ENCODE measurements at regions not wholly inside any gene's neighbourhood (a gene's known extent, or its start where the extent isn't known, plus 50 kb on each side); places are given as distances from the start of the nearest gene placed in this dataset.

DNA sequence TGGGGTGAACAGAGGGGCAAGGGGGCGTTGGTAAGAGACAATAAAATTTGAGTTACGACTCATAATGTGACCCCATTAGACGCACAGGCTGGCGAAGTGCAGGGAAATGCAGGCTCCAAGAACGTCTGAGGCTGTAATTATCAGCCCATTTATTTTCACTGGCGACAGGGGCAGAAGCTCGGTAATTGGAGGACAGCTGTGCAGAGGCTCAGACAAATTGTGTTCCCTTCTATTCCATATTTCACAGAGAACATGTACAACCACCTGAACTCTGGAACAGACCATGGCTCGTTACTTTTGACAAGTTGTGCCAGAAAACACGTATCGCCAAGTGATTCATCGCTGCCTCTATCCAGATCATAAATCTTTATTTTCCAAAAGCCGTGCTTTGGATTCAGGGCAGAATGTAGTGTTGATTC, 137.3 kb upstream of the FRMD4A start:
- no peak for DNase-seq (ENCODE audit: low read depth)

- DNase-seq (ENCODE audit: low read depth) = no peak
Observed at GRCh38 chr10:14466257-14466656, 135.5 kb upstream of the FRMD4A start.

DNA sequence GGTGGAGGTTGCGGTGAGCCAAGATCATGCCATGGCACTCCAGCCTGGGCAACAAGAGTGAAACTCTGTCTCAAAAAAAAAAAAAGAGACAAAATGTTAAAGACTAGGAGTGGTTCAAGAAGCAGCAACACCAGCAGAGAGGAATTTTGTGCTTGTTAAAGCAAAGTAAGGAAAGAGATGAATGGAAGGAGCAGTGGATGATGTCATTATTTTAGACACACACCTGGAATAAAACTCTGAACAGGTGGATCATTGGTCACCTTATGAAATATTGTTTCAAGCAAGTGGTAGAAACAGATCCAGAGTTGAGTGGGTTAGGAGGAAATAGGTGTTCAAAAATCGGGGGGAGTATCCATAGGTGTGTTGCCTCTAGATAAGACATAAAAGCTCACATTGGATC, 129.7 kb upstream of the FRMD4A start:
- DNase-seq (ENCODE audit: low read depth) = no peak

- no peak for DNase-seq (ENCODE audit: low read depth)
Observed at GRCh38 chr10:14459665-14460064, 128.9 kb upstream of the FRMD4A start.

GRCh38 chr10:14456870-14457266, 126.1 kb upstream of the FRMD4A start:
- DNase-seq (ENCODE audit: low read depth) = no peak

DNA sequence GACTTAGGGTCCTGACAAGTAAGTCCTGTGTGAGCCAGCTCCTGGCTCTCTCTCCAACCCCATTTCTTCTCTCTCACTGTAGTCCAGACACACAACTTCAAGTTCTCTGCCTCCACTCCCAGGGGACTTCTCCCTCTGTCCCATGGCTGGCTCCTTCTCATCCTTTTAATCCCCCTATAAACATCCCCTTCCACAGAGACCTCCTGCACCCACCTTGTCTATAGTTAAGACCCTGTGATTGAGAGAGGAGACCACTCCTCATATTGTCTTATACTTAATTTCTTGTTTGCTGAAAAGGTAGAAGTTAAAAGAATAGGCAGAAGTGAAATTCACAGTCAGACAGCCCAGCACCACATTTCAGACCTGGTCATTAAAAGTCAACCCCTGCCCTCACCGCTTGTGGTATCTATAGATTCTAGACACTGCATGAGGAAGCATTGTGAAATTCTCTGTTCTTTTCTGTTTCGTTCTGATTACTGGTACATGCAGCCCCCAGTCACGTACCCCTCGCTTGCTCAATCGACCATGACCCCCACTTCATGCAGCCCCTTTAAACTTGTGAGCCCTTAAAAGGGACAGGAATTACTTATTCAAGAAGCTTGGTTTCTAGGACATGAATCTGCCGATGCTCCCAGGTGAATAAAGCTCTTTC, 125.6 kb upstream of the FRMD4A start:
- DNase-seq (ENCODE audit: low read depth) = no peak

DNA sequence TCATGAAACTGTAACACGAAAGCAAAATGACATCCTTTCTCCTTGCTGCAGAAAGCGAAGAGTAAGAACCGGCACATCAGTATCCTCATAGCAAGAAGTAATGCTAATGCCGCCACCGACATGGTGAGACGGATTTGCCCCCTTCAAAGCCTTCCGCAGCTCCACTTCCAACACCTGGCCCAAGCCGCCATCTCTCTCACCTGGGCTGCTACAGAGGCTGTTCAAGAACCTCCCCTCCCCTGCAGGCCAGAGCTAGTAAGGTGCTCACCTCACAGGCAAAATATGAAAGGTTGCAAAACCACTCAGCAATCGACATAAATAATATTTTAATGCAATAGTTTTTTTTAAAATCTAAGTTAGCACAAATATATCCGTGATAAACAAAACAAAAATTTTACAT, 123.9 kb upstream of the FRMD4A start:
- no peak for DNase-seq (ENCODE audit: low read depth)

GRCh38 chr10:14454206-14454605, 123.5 kb upstream of the FRMD4A start:
- DNase-seq (ENCODE audit: low read depth) = no peak

DNA sequence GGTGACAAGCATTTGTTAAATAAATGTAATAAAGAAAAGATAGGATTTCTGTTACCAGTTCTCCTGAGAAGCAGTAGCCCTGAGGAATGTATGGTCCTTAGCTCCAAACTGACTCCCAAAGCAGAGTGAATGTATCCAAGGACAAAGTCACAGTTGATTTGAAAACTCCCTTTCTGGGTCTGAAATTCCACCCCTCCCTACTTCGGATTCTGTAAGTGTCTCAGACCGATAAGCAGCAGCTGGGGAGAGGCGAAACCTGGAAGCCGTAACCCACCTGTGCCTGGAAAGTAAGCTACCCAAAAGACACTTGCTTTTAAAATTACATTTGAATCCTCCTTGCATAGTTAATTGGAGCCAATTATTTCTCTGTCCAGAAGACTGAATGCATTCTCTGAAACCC, 122.9 kb upstream of the FRMD4A start:
- DNase-seq (ENCODE audit: low read depth) = no peak

DNA sequence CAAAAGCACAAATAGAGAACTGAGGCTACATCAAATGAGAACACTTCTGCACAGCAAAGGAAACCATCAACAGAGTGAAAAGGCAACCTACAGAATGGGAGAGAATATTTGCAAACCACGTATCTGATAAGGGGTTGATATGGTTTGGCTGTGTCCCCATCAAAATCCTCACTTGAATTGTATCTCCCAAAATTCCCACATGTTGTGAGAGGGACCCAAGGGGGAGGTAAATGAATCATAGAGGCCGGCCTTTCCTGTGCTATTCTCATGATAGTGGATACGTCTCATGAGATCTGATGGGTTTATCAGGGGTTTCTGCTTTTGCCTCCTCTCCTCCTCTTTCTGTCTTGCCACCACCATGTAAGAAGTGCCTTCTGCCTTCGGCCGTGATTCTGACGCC, 120.6 kb upstream of the FRMD4A start:
- DNase-seq (ENCODE audit: low read depth) = no peak

DNA sequence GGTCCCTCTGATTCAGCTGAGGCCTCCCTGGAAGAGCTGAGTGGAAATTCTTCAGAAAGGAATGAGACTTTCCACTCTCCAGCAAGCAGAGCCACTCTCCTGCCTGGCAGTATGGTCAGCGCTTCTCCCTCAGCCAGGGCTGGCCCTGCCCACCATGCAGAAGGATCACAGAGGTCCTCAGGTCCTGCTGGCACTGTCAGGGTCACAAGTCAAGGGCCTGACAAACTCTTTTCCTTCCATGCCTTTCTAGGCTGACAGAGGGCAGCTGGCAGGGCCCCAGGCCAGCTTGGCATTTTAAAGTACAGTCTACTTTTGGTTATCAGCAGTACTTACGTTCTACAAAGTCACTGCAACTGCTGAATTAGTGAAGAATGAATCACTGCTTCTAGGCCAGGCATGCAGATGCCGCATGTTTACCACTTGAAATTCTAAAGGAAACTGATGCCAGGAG, 119.3 kb upstream of the FRMD4A start:
- DNase-seq (ENCODE audit: low read depth) = no peak

DNA sequence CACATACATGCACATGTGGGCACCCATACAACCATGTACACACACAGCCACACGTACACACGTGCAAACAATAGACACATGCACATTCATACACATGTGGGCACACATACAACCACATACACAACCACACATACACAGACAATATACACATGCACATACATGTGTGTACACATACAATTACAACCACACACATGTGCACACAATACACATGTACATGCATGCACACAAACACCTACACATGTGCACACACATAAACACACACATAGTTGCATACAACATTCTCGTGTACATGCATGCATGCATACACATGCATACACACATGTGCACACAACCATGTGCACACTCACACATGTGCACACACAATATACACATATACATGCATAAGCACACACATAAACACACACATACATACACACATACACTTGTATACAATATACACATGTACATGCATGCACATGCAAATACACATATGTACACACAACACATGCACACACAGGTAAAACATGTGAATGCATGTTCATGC, 118.6 kb upstream of the FRMD4A start:
- no peak for DNase-seq (ENCODE audit: low read depth)

DNA sequence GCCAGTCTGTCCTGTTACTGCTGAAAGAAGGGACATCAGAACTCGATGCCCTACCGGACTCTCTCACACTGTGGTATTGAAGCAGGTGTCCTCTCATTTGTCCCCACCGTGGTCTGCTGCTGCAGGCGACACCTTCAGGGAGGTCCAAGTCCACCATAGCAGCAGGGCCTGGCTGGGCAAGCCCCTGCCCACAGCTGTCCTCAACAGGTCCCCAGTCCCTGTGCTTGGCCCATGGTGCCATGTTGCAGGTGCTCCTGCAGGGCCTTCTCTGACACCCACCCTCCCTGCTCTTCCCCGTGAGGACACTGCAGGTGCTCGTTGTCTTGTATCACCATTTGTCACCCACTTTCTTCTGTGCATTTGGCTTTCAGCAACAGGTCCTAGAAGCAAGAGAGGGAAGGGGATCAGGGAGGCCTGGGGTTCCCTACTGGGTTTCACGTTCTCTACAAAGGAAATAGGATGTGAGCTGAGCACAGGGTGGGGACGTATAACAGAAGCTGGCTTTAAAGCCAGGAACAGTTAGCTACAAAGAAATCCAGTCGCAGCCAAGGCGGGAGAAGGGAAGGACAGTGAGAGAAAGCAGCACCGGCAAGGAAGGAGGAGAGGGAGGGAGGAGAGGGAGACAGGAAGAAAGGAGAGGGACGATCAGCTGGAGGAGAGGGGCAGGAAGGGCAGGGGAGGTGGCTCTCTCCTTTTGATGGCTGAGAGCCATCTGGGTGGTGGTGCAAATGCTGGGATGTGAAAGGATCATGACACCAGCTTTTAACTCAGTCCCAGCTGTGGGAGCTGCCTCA, 117.7 kb upstream of the FRMD4A start:
- DNase-seq (ENCODE audit: low read depth) = no peak

DNA sequence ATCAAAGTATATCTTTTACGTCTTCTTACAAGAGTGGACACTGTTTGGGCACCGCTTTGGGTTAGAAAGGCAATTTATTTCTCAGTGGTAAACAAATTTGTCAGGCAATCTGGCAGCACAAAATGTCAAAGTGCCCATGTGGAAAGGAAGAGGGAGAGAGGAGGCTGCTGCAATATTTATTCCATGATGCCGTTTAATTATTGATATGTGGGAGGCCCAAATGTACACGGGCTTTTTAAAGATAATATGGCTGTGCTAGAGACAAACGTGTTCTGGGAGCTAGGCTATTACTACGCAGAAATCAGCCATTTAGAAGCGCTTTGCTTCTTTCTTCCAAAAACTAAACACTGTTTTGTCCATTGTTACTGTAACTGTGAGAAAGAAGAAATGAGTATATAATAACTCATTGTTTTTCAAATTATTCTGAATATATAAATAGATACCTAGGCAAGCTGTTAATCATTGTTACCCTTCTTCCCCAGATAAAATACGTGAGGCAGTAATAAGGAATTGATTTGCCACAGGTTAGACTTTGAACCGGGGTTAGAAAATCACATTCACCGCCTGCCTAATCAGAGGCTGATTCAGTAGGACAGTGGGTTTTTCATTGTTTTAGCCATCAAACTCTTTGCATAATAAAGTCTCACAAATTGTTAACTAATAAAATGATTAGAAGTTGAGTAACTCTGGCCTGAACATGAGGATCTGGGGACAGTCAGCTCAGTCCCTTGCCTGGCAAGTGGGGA, 116.5 kb upstream of the FRMD4A start:
- DNase-seq (ENCODE audit: low read depth) = no peak

DNA sequence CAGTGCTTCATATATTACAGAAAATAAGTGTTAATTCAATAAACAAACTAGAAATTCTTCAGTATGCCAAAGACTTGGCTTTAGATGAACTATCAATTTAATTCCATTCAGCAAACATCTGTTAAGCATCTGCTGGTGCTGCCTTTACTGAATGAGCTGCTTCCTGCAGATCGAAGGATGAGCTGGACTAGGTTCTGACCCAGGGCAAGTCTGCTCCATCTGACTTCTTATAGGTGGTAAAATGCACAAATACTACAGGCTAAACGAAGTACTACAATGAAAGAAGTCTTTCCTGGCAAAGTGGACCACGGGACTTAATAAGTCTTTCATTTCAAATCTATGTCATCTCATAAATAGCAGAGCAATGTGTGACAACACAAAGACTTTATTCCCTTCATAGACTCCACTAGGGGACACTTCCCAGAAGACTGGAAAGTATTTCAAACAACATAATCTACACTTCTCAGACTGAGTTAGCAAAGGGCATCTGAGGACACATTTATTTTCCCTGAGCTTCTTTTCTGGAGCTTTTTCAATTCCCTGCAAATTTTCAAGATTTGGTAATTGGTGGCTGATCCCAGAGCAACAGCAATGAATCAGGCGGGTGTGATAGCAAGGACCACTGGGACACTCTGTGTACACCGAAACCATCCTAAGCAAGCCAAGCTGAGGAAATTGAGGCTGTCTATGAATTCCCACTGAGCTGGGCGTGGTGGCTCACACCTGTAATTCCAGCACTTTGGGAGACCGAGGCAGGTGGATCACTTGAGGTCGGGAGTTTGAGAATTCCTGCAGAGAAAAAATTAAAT, 108.9 kb upstream of the FRMD4A start:
- DNase-seq (ENCODE audit: low read depth) = no peak

DNA sequence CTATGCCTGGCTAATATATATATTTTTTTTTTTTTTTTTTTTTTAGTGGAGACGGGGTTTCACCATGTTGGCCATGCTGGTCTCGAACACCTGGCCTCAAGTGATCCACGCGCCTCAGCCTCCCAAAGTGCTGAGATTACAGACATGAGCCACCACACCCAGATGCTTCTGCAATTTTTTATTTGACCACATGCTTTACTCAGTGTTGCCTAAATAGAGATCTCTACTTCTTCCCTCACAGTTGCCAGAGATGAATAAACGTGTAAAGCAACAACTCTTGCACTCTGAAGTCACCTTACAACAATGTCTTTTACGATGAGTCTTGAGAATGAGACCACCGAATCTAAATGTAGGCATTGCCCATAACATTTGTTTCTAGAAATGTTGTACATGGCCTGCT, 107.9 kb upstream of the FRMD4A start:
- no peak for DNase-seq (ENCODE audit: low read depth)

GRCh38 chr10:14438057-14438456, 107.3 kb upstream of the FRMD4A start:
- DNase-seq (ENCODE audit: low read depth) = no peak

GRCh38 chr10:14435976-14436632, 105.4 kb upstream of the FRMD4A start:
- DNase-seq (ENCODE audit: low read depth) = no peak

DNA sequence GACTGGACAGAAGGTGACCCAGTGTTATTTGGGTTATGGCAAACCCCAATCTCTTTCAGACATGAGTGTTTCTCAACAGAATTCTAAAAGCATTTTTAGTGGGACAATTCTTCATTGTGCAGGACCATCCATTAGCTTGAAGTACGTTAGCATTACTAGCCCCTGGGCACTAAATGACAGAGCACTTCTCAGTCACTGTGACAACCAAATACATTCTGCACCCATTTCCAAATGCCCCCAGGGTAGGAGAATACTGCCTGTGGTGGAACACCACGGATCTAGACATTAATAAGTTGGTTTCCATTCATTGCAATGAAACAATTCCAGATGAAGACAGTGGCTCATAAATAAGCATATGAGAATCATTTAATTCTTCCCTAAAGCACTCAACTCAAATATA, 102.4 kb upstream of the FRMD4A start:
- DNase-seq (ENCODE audit: low read depth) = no peak

- no peak for DNase-seq (ENCODE audit: low read depth)
Observed at GRCh38 chr10:14431868-14432267, 101.1 kb upstream of the FRMD4A start.

DNA sequence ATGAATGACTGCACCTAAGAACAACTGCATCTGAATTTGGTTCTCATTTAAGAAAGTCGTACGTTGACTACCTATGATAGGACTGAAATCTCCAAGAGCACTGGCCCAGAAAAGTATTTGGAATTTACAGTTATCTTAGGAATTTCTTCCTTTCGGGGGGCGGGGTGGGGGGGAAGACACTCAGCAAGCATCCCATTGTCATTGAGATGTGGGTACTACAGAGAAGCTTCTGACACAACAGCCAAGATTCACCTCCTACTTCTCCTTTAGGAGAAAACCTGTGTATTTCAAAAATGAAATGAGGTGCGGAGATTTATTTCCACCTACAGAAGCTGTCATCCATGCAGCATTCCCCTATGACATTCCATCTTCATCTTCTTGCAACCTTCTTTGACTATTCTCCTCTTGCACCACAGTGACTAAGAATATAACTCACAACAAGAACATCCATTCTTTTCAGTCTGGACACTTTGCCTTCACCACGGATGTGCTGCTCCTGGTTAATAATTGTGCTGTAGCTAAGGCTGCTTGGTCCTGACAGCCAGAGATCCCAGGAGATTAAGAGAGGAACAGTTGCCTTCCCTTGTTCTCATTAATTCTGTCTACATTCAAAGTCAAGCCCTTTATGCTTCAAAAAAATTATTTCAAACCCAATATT, 98.4 kb upstream of the FRMD4A start:
- no peak for DNase-seq (ENCODE audit: low read depth)

All from fibroblast of the conjunctiva (primary cell).